ENCODE measurements at regions not wholly inside any gene's neighbourhood (a gene's known extent, or its start where the extent isn't known, plus 50 kb on each side); places are given as distances from the start of the nearest gene placed in this dataset.

DNA sequence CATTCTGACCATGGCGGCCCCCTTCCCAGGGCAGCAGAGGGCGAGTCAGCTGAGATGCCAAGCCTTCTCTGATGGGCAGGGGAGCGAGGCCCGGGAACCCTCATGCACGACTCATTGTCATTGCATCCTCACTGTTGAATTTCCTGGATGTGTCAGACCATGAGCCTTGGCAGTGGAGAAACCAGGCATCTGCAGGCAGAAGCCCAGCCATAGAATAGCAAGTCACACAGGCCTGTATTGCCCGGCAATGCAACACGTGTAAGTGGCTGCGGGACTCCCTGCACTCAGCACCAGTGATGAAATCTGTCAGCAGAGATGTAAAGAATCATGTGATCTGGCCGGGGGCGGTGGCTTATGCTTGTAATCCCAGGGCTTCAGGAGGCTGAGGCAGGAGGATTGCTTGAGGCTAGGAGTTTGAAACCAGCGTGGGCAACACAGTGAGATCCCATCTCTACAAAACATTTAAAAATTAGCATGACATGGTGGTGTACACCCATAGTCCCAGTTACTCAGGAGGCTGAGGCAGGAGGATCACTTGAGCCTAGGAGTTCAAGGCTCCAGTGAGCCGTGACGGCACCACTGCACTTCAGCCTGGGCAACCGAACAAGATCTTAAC lies 199.7 kb downstream of the KATNAL1 start:
- no peak overlapping the region for H3K9ac ChIP-seq (ENCODE audit: low read length)
- H3K79me2 ChIP-seq (ENCODE audit: control insufficient read depth, insufficient read depth, low read length, poor library complexity) = peaks cover 2% of the 10 kb centered on the region
- H4K91ac ChIP-seq (ENCODE audit: low read depth, low read length) = peak overlapping the region; percentile 25
- no peak overlapping the region for H2BK5ac ChIP-seq (ENCODE audit: low read depth, low read length, poor library complexity)
- H3K18ac ChIP-seq (ENCODE audit: low read length) = no peak overlapping the region
- H4K12ac ChIP-seq (ENCODE audit: low read depth, low read length) = no peak overlapping the region
- H3K36me3 ChIP-seq (ENCODE audit: control insufficient read depth in 1 of 2, insufficient read depth in 2 of 2, low read length in 2 of 2) = no peaks in the 10 kb centered on the region
- peaks cover 29% of the 10 kb centered on the region for H3K79me1 ChIP-seq (ENCODE audit: low read length)
- H2BK120ac ChIP-seq (ENCODE audit: insufficient read depth, low read length, poor library complexity) = peak overlapping the region; percentile 55
- no peak overlapping the region for H3K4me3 ChIP-seq (ENCODE audit: low read depth, low read length)
- no peaks in the 10 kb centered on the region for H3K9me3 ChIP-seq (ENCODE audit: insufficient read depth, low read depth, low read length)
- H2BK12ac ChIP-seq (ENCODE audit: low read length) = no peak overlapping the region
- no peak overlapping the region for H2AFZ ChIP-seq (ENCODE audit: insufficient read depth, low read length, poor library complexity)
- no CpG with 5 or more reads among the region's 14 CpGs for WGBS (ENCODE audit: extremely low coverage, insufficient coverage, insufficient read length)
- H3K4me2 ChIP-seq (ENCODE audit: low read length) = no peak overlapping the region
- no peaks in the 10 kb centered on the region for H3K27me3 ChIP-seq (ENCODE audit: insufficient read depth, low read length)
- H3K4ac ChIP-seq (ENCODE audit: low read depth, low read length) = no peak overlapping the region
- no peak overlapping the region for H3K27ac ChIP-seq (ENCODE audit: low read depth, low read length)
- H3K14ac ChIP-seq (ENCODE audit: low read length) = no peak overlapping the region
- peaks cover 32 to 42% of the 10 kb centered on the region in 2 experiments for H3K4me1 ChIP-seq (ENCODE audit: control insufficient read depth in 1 of 2, insufficient read depth in 2 of 2, low read length in 2 of 2)
- no peak overlapping the region for H3K23ac ChIP-seq (ENCODE audit: low read length)
- DNase-seq = peak; percentile 99
- H2AK5ac ChIP-seq (ENCODE audit: low read length) = no peak overlapping the region
- no peak overlapping the region for H4K8ac ChIP-seq (ENCODE audit: low read depth, low read length)

GRCh38 chr13:30107121-30107520 lies 200.2 kb downstream of the KATNAL1 start:
- no CpG with 5 or more reads among the region's 6 CpGs for WGBS (ENCODE audit: extremely low coverage, insufficient coverage, insufficient read length)
- Histone ChIP-seq H2BK5ac (ENCODE audit: low read depth, low read length, poor library complexity) (no peak overlapping the region), H3K9me3 (ENCODE audit: insufficient read depth, low read depth, low read length) (no peaks in the 10 kb centered on the region)

GRCh38 chr13:30105381-30105780 lies 202.0 kb downstream of the KATNAL1 start:
- peak overlapping the region; percentile 22 for H2AK5ac ChIP-seq (ENCODE audit: low read length)
- H3K14ac ChIP-seq (ENCODE audit: low read length) = peak overlapping the region; percentile 50
- peak overlapping the region; percentile 10 for H3K4ac ChIP-seq (ENCODE audit: low read depth, low read length)
- no CpG with 5 or more reads among the region's 8 CpGs for WGBS (ENCODE audit: extremely low coverage, insufficient coverage, insufficient read length)
- H3K4me1 ChIP-seq (ENCODE audit: control insufficient read depth in 1 of 2, insufficient read depth in 2 of 2, low read length in 2 of 2) = peaks cover 24 to 32% of the 10 kb centered on the region in 2 experiments
- H2BK12ac ChIP-seq (ENCODE audit: low read length) = peak overlapping the region; percentile 84
- no peak overlapping the region for H3K4me2 ChIP-seq (ENCODE audit: low read length)
- H3K79me1 ChIP-seq (ENCODE audit: low read length) = peaks cover 18% of the 10 kb centered on the region
- no peaks in the 10 kb centered on the region for H3K27me3 ChIP-seq (ENCODE audit: insufficient read depth, low read length)
- H4K8ac ChIP-seq (ENCODE audit: low read depth, low read length) = peak overlapping the region; percentile 21
- peak overlapping the region; percentile 38 for H4K91ac ChIP-seq (ENCODE audit: low read depth, low read length)
- peak overlapping the region; percentile 34 for H2BK5ac ChIP-seq (ENCODE audit: low read depth, low read length, poor library complexity)
- H3K9ac ChIP-seq (ENCODE audit: low read length) = no peak overlapping the region
- H3K4me3 ChIP-seq (ENCODE audit: low read depth, low read length) = no peak overlapping the region
- H3K18ac ChIP-seq (ENCODE audit: low read length) = no peak overlapping the region
- H2BK120ac ChIP-seq (ENCODE audit: insufficient read depth, low read length, poor library complexity) = peak overlapping the region; percentile 7
- H3K79me2 ChIP-seq (ENCODE audit: control insufficient read depth, insufficient read depth, low read length, poor library complexity) = no peaks in the 10 kb centered on the region
- H3K9me3 ChIP-seq (ENCODE audit: insufficient read depth, low read depth, low read length) = no peaks in the 10 kb centered on the region
- DNase-seq = no peak
- H3K36me3 ChIP-seq (ENCODE audit: control insufficient read depth in 1 of 2, insufficient read depth in 2 of 2, low read length in 2 of 2) = no peaks in the 10 kb centered on the region
- H3K27ac ChIP-seq (ENCODE audit: low read depth, low read length) = no peak overlapping the region
- no peak overlapping the region for H2AFZ ChIP-seq (ENCODE audit: insufficient read depth, low read length, poor library complexity)
- H3K23ac ChIP-seq (ENCODE audit: low read length) = no peak overlapping the region
- no peak overlapping the region for H4K12ac ChIP-seq (ENCODE audit: low read depth, low read length)

More at GRCh38 chr13:30107121-30107520, 200.2 kb downstream of the KATNAL1 start:
- no peak overlapping the region for H4K12ac ChIP-seq (ENCODE audit: low read depth, low read length)
- peaks cover 32 to 40% of the 10 kb centered on the region in 2 experiments for H3K4me1 ChIP-seq (ENCODE audit: control insufficient read depth in 1 of 2, insufficient read depth in 2 of 2, low read length in 2 of 2)
- H3K4me3 ChIP-seq (ENCODE audit: low read depth, low read length) = no peak overlapping the region
- H3K9ac ChIP-seq (ENCODE audit: low read length) = no peak overlapping the region
- H3K27ac ChIP-seq (ENCODE audit: low read depth, low read length) = no peak overlapping the region
- H3K4me2 ChIP-seq (ENCODE audit: low read length) = no peak overlapping the region
- peak overlapping the region; percentile 52 for H2BK12ac ChIP-seq (ENCODE audit: low read length)
- no peak overlapping the region for H3K23ac ChIP-seq (ENCODE audit: low read length)
- no peak overlapping the region for H4K8ac ChIP-seq (ENCODE audit: low read depth, low read length)
- no peak overlapping the region for H4K91ac ChIP-seq (ENCODE audit: low read depth, low read length)
- no peaks in the 10 kb centered on the region for H3K36me3 ChIP-seq (ENCODE audit: control insufficient read depth in 1 of 2, insufficient read depth in 2 of 2, low read length in 2 of 2)
- H2AK5ac ChIP-seq (ENCODE audit: low read length) = no peak overlapping the region
- H3K18ac ChIP-seq (ENCODE audit: low read length) = no peak overlapping the region
- no peak overlapping the region for H3K14ac ChIP-seq (ENCODE audit: low read length)
- no peak overlapping the region for H3K4ac ChIP-seq (ENCODE audit: low read depth, low read length)
- no peak overlapping the region for H2BK120ac ChIP-seq (ENCODE audit: insufficient read depth, low read length, poor library complexity)
- peaks cover 31% of the 10 kb centered on the region for H3K79me1 ChIP-seq (ENCODE audit: low read length)
- no peak overlapping the region for H2AFZ ChIP-seq (ENCODE audit: insufficient read depth, low read length, poor library complexity)
- peaks cover 2% of the 10 kb centered on the region for H3K79me2 ChIP-seq (ENCODE audit: control insufficient read depth, insufficient read depth, low read length, poor library complexity)
- DNase-seq = peak; percentile 57 to 73
- no peaks in the 10 kb centered on the region for H3K27me3 ChIP-seq (ENCODE audit: insufficient read depth, low read length)

DNA sequence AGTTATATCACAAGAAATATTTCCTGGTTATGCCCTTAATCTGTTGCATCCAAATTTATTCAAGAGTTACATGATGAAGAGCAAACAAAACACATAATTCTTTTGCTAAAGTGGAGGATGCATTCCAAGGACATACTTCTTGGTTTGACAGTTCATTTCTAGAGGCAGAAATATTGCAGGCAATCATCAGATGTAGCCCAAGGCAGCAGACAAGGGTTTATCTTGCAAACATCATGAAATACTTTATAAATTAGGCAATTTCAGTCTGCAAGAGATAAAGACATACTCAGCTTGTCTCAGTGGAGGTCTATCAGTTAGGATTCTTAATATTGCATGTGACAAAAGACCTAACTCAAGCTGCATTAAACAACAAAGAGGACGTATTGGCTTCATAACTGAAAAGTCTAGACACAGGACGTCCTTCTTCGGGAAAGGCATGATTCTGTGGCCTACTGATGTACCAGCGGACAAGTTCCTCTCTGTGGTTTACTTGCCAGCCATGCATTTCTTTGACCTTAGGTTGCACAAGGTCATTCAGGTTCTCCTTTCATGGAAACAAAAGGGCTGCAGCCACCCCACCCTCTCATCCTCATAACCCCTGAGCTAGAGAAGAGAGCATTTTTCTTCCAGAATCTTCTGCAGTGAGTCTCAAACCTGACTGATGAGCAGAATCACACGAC lies 204.1 kb downstream of the KATNAL1 start:
- H3K4me3 ChIP-seq (ENCODE audit: low read depth, low read length) = no peak overlapping the region
- no peaks in the 10 kb centered on the region for H3K36me3 ChIP-seq (ENCODE audit: control insufficient read depth in 1 of 2, insufficient read depth in 2 of 2, low read length in 2 of 2)
- H3K9ac ChIP-seq (ENCODE audit: low read length) = no peak overlapping the region
- H3K79me1 ChIP-seq (ENCODE audit: low read length) = peaks cover 11% of the 10 kb centered on the region
- H4K12ac ChIP-seq (ENCODE audit: low read depth, low read length) = peak overlapping the region; percentile 13
- no peak overlapping the region for H3K23ac ChIP-seq (ENCODE audit: low read length)
- no peak overlapping the region for H3K4me2 ChIP-seq (ENCODE audit: low read length)
- H3K9me3 ChIP-seq (ENCODE audit: insufficient read depth, low read depth, low read length) = no peaks in the 10 kb centered on the region
- peaks cover 8 to 15% of the 10 kb centered on the region in 2 experiments for H3K4me1 ChIP-seq (ENCODE audit: control insufficient read depth in 1 of 2, insufficient read depth in 2 of 2, low read length in 2 of 2)
- no peak overlapping the region for H3K18ac ChIP-seq (ENCODE audit: low read length)
- H2AFZ ChIP-seq (ENCODE audit: insufficient read depth, low read length, poor library complexity) = no peak overlapping the region
- H2BK5ac ChIP-seq (ENCODE audit: low read depth, low read length, poor library complexity) = peak overlapping the region; percentile 33
- H2AK5ac ChIP-seq (ENCODE audit: low read length) = no peak overlapping the region
- peak overlapping the region; percentile 14 for H3K27ac ChIP-seq (ENCODE audit: low read depth, low read length)
- H2BK12ac ChIP-seq (ENCODE audit: low read length) = no peak overlapping the region
- no peak overlapping the region for H3K14ac ChIP-seq (ENCODE audit: low read length)
- no CpG with 5 or more reads among the region's 5 CpGs for WGBS (ENCODE audit: extremely low coverage, insufficient coverage, insufficient read length)
- no peak overlapping the region for H3K4ac ChIP-seq (ENCODE audit: low read depth, low read length)
- peak overlapping the region; percentile 49 for H4K8ac ChIP-seq (ENCODE audit: low read depth, low read length)
- peak overlapping the region; percentile 41 for H2BK120ac ChIP-seq (ENCODE audit: insufficient read depth, low read length, poor library complexity)
- H4K91ac ChIP-seq (ENCODE audit: low read depth, low read length) = peak overlapping the region; percentile 63
- no peaks in the 10 kb centered on the region for H3K27me3 ChIP-seq (ENCODE audit: insufficient read depth, low read length)
- H3K79me2 ChIP-seq (ENCODE audit: control insufficient read depth, insufficient read depth, low read length, poor library complexity) = no peaks in the 10 kb centered on the region
- peak; percentile 64 to 92 for DNase-seq
